Motor neuron (in vitro differentiated cells): ENCODE measurements at regions not wholly inside any gene's neighbourhood (a gene's known extent, or its start where the extent isn't known, plus 50 kb on each side); places are given as distances from the start of the nearest gene placed in this dataset.

Source experiments
- ATAC-seq, 8 experiments: fragments of 200-7000 bp; cut with Tn5 transposase; replicated peaks in 6 of 8; 2 replicates each; pipeline ENCODE4 v1.8.0; 2021; ENCODE audit warnings: mild to moderate bottlenecking in 8 of 8, moderate library complexity in 8 of 8
- H3K27ac ChIP-seq, 2 donors: fragments of 250-450 bp; sonication (Bioruptor Pico); 2 replicates each; pipeline ENCODE4 v1.9.0; 2021; ENCODE audit warnings: antibody characterized with exemption in 2 of 2, mild to moderate bottlenecking in 2 of 2, moderate library complexity in 1 of 2
- H3K4me1 ChIP-seq, 2 donors: fragments of 250-450 bp; sonication (Bioruptor Pico); replicated peaks in 1 of 2; 2 replicates each; pipeline ENCODE4 v1.6.1; 2021; ENCODE audit warnings: antibody characterized with exemption in 2 of 2, mild to moderate bottlenecking in 2 of 2, moderate library complexity in 1 of 2
- H3K4me3 ChIP-seq, 5 donors: fragments of 250-450 bp; sonication (Bioruptor Pico); 2 replicates each; pipeline ENCODE4 v1.9.0; 2021; ENCODE audit warnings: antibody characterized with exemption in 5 of 5, mild to moderate bottlenecking in 5 of 5, moderate library complexity in 4 of 5
- WGBS, 10 experiments: fragments of 450-650 bp; shearing (Covaris generic); methylation state at CpG; one replicate each; pipeline ENCODE4 v1.0.0; 2022; 5-methylcytosine and 5-hydroxymethylcytosine counted together
- in situ Hi-C, 9 experiments: fragments of 400-800 bp; cut with MboI; loops; one replicate each; pipeline ENCODE4 v1.15.0; 2021; ENCODE audit warnings: low sequenced_read_pairs in 9 of 9, low pct_unique_long_range_greater_than_20kb in 2 of 9; ENCODE audit not compliant: unreplicated experiment in 9 of 9

DNA sequence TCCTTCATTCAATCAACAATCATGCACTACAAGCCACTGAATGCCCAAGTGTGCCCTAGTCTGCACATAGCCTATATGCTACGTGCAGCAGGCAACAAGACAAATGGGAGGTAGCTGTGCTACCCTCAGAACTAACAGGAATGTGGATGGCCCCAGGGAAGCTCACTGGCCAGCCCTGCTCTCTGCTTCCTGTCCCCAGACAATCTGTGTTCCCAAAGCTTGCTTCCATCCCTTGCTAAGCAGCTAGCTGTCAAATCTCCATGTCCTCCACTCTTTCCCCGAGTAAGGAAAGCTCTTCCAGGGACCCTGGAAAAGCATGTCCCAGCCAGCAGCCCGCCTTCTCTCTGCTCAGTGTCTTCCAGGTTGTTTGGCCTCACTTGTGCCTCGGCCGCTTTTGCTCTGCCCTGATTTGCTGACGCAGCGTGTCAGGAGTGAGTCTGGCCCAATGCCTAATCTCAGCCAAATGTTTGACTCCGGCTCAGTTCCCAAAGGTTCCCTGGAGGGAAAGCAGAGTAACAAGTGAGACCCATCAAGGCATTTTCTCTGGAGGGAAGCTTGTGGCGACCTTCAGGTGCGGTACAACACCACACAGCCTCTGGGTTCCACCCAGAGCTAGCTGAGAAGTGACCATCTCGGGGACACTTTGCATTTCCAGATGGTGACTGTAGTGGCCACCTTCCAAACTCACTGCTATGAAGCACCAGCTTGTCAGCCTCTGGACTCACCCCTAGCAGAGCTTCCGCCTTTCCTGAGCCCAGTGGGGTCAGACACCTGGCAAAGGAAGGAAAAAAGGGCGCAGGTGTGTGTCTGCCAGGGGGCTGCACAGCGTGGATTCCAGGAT lies 243.4 kb downstream of the RHOU start:
- Histone ChIP-seq H3K4me1 (peaks cover 16 to 40% of the 10 kb centered on the region in 2 donors), H3K4me3 (no peak overlapping the region), H3K27ac (no peak overlapping the region)
- 11 to 93% (median 73%) methylated on average over 2 to 10 of the region's 14 CpGs; no CpG with 5 or more reads in 3 of the 10 experiments for WGBS, 10 experiments
- peak in 4 of 8 experiments; percentile 47 to 84 (median 66) for ATAC-seq
- in situ Hi-C loops, result no loop called here

DNA sequence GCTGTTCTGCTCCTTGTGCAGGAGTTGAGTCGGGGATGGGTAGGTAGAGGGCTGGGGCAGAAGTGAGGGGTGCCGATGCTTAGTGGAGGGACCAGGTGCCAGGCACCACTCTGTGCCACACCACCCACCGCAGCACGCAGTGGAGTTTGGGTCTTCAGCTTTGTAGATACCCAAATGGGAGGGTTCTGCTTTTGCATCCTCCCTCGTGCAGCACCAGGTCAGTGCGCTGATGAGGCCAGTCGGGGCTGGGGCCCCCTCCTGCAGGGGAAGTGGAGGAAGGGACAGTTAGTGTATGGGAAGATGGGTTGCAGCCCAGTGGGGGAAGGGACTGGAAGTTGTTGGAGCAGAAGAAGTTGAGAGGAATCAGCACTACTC lies 244.0 kb downstream of the RHOU start:
- in situ Hi-C loops, result no loop called here
- no peak for ATAC-seq
- no peak overlapping the region for H3K27ac ChIP-seq
- peaks cover 11 to 36% of the 10 kb centered on the region in 2 donors for H3K4me1 ChIP-seq
- WGBS, 10 experiments, result 66 to 100% (median 72%) methylated on average over 1 to 5 of the region's 7 CpGs; no CpG with 5 or more reads in 7 of the 10 experiments
- no peak overlapping the region for H3K4me3 ChIP-seq

DNA sequence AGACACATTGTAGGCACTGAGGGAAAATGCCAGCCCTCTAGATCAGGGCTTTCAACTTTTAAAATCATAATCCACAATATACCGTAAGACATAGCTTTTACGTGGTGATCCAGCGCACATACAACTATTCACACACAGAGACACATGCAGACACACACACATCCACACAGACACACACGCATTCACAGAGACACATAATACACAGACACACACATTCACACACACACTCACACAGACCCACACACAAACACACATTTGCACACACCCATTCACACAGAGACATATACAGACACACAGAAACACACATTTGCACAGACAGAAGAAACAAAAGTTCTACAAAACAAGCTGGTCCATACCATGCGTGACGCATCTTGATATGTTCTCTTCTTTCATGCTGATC lies 244.5 kb downstream of the RHOU start:
- Histone ChIP-seq H3K4me1 (peaks cover 6 to 32% of the 10 kb centered on the region in 2 donors), H3K4me3 (no peak overlapping the region), H3K27ac (no peak overlapping the region)
- ATAC-seq, result no peak
- in situ Hi-C loops, result no loop called here
- WGBS, 10 experiments, result 93 to 100% (median 100%) methylated on average over 1 to 6 of the region's 6 CpGs; no CpG with 5 or more reads in 4 of the 10 experiments

DNA sequence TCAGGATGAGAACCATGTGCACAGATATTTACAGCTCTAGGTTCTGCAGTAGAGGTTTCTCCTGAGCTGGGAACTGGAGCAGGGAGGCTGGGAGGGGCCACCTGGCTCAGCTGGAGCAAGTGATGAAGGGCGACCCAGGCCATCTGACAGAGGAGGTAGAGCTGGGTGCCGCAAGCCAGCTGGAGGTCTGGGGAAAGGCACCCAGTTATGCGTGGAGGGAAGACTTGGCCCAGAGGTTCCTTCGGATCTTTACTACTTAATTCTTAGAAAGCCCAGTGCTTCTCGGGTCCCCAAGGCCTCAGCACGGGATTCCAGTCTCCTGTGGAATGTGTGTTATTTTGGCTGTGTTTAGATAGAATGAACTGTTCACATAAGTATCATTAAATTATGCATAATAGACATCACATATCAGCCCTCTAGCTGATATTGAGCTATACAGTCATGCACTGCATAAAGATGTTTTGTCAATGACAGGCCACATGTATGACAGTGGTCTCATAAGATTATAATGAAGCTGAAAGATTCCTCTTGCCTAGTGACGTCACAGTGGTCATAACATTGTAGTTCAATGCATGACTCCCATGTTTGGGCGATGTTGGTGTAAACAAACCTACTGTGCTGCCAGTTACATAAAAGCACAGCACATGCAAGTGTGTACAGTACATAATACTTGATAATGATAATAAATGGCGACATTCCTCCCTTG lies 245.1 kb downstream of the RHOU start:
- ATAC-seq, result peak in 5 of 8 experiments; percentile 43 to 73 (median 45)
- Histone ChIP-seq H3K27ac (no peak overlapping the region), H3K4me1 (peaks cover 6 to 32% of the 10 kb centered on the region in 2 donors), H3K4me3 (no peak overlapping the region)
- in situ Hi-C loops, result no loop called here
- 83 to 100% (median 89%) methylated on average over 1 to 8 of the region's 9 CpGs; no CpG with 5 or more reads in 3 of the 10 experiments for WGBS, 10 experiments

DNA sequence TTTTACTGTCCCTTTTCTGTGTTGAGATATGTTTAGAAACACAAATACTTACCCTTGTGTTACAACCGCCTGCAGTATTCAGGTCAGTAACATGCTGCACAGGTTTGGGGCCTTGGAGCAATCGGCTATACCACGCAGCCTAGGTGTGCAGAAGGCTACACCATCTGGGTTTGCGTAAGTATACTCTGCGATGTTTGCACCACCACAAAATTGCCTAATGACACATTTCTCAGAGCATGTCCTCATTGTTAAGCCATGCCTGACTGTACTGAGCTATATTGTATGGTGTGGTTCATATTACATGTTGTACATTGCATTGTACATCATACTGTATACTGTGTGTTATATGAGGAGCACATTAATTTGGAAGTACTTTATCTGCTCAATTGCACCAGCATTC lies 247.4 kb downstream of the RHOU start:
- in situ Hi-C loops, result no loop called here
- no peak overlapping the region for H3K27ac ChIP-seq
- no peak for ATAC-seq
- no peak overlapping the region for H3K4me3 ChIP-seq
- peaks cover 17 to 37% of the 10 kb centered on the region in 2 donors for H3K4me1 ChIP-seq
- WGBS, 10 experiments, result 82 to 100% (median 99%) methylated on average over 1 to 5 of the region's 5 CpGs; no CpG with 5 or more reads in 2 of the 10 experiments

DNA sequence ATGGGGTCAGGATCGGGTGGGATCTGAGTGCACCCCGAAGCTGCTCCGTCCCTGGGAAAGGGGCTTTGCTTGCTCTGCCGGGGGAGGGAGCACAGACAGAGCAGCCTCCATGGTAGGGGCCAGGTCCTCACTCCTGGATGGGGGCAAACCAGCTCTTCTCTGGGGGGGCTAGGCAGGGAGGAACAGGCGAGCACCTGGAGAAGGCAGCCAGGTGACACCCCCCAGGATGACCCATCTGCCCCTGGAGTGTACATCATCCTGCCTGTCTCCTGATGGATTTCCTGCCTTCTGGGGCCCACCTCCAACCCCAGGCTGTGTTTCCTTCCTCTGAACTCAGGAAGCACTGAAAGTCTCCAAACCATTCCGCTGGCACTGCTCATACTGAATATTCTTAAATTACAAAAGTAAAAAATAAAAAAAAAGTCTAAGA lies 248.0 kb downstream of the RHOU start:
- Histone ChIP-seq H3K27ac (no peak overlapping the region), H3K4me1 (peaks cover 23 to 43% of the 10 kb centered on the region in 2 donors), H3K4me3 (no peak overlapping the region)
- no peak for ATAC-seq
- 80 to 100% (median 94%) methylated on average over 1 to 3 of the region's 6 CpGs; no CpG with 5 or more reads in 5 of the 10 experiments for WGBS, 10 experiments
- in situ Hi-C loops, result no loop called here

DNA sequence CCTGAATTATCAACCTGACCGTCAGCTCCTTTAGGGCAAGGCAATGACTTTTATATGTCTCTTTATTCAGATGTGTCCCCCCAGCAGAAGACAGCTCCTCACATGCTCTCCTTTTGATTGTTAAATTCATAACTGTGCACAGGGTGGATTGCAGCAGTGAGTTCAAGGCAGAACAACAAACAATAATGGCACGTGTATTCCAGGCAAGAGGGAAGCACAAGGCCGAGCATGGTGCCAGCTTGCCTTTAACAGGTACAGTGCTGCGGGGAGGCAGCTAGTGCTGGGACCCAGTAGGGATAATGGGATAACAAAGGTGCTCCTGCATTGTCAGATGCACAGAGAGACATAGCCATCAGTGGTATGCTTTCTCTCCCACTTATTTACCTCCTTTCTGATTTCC lies 248.4 kb downstream of the RHOU start:
- Histone ChIP-seq H3K27ac (no peak overlapping the region), H3K4me1 (peaks cover 27 to 47% of the 10 kb centered on the region in 2 donors), H3K4me3 (no peak overlapping the region)
- in situ Hi-C loops, result no loop called here
- WGBS, 10 experiments, result 80 to 100% (median 95%) methylated on average over 1 to 4 of the region's 4 CpGs; no CpG with 5 or more reads in 2 of the 10 experiments
- no peak for ATAC-seq

DNA sequence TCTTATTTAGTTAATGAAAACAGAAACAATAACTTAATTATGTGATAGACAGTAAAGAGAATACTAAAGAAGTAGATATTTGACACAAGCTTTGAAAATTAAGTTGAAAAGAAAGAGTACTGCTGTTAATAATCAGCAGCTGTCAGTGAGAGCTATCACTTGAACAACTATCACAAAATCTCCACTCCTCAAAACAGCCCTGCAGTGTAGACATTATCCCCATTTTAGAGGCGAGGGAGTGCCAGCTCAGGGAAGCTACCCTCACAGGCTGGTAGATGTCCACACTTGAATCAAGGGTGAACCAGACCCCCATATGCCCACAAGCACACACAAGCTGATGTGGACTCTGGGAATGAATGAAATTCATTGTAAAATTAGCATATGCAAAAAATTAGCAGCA lies 248.8 kb downstream of the RHOU start:
- Histone ChIP-seq H3K4me3 (no peak overlapping the region), H3K4me1 (peaks cover 30 to 51% of the 10 kb centered on the region in 2 donors), H3K27ac (no peak overlapping the region)
- ATAC-seq, result peak in 1 of 8 experiments; percentile 53
- in situ Hi-C loops, result no loop called here
- 14 to 100% (median 100%) methylated on average over 1 of the region's 1 CpG; no CpG with 5 or more reads in 5 of the 10 experiments for WGBS, 10 experiments

DNA sequence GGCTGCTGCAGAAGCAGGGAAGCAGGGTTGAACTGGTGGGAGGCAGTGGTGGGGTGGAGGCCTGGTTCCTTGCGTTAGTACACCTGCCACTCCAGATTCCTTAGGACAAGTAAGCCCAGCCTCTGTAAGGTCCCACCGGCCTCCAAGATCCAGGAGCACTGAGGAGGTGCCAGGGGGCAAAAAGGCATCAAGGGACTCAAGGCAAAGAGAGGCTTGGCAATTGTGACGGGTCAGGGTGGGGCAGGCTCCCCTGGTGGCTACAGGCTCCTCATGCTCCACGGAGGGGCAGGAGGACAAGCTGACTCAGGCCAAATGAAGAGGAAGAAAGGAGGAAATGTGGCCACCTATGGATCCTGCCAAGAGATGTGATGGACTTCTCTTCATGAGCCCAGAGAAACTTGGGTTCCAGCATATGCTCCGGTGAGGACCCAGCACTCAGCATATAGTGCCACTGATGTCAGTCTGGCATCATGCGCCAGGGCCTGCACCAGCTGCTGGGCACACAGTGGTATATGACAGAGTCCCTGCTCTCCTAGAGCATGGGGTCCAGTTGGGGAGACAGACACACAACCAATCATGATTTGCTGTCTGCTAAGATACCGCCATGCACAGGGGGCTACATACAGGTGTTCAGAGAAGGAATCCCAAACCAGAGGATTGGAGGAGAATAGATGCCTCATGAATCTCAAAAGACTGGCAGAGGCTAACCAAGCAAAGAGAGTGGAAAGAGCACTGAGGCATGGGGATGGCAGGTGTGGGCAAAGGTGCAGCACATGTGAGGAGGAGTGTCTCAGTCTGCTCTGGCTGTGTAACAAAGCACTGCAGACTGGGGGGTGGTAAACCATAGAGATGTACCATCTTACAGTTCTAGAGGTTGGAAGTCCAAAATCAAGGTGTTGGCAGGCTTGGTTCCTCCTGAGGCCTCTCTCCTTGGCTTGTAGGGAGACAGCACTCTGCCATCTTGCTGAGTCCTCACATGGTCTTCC lies 249.7 kb downstream of the RHOU start:
- in situ Hi-C loops, result no loop called here

DNA sequence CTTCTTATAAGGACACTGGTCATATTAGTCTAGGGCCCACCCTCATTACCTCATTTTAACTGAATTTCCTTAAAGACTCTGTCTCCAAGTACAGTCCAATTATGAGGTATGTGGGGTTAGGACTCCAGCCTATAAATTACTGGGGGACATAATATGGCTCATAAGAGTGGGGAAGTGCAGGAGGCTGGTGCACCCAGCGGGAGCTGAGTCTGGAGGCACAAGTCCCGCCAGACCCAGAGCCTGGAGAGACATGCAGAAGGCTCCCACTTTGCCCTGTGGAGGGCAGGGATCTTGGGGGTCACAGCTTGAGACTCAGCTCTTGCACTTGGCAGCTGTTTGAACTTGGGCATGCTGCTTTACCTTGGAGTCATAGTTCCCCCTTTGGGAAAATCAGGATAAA lies 250.4 kb downstream of the RHOU start:
- no peak for ATAC-seq
- no peak overlapping the region for H3K27ac ChIP-seq
- WGBS, 10 experiments, result 80 to 100% (median 90%) methylated on average over 1 to 2 of the region's 2 CpGs; no CpG with 5 or more reads in 5 of the 10 experiments
- no peak overlapping the region for H3K4me3 ChIP-seq
- in situ Hi-C loops, result no loop called here
- peaks cover 27 to 44% of the 10 kb centered on the region in 2 donors for H3K4me1 ChIP-seq

More for the DNA sequence above, 249.7 kb downstream of the RHOU start:
- no peak overlapping the region for H3K4me3 ChIP-seq
- 40 to 100% (median 81%) methylated on average over 1 to 6 of the region's 7 CpGs; no CpG with 5 or more reads in 1 of the 10 experiments for WGBS, 10 experiments
- ATAC-seq, result peak in 1 of 8 experiments; percentile 29
- H3K27ac ChIP-seq, result no peak overlapping the region
- H3K4me1 ChIP-seq, result peaks cover 28 to 51% of the 10 kb centered on the region in 2 donors

DNA sequence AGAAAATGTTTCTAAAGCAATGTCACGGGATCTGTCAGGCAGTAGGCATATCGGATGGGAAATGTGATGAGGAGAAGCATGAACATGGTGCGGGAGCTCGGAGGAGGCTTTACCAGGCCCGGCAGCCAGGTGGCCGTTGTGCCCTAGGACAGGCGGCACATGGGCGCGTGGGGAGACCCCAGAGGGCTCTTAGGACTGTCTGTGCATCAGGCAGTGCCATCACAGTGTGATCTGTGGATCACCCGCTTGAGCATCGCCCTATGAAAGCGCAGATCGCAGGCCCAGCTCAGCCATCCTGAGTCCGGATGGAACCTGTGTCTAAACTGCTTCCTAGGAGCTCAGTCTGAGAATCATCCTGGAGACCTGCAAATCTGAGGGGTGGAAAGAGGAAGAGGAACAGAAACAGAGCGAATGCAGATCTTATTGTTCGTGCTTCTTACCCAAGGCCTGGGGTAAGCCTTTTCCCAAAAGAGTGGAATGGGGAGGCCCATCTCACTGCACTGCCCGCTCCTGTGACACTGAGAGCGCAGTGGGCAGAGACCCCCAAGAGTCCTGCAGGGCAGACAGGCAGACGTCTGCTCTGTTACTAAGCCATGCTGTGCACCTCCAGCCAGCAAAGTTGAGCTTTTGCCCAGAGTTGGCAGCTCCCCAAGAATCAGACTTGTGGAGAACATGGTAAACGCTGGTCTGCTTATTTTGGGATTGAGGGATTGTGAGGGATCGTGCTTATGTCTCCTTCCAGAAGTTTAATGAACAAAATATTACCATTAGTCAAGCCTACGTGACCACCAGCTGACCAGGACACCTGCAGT lies 251.0 kb downstream of the RHOU start:
- 58 to 100% (median 91%) methylated on average over 1 to 20 of the region's 22 CpGs; no CpG with 5 or more reads in 3 of the 10 experiments for whole genome bisulfite sequencing, 10 experiments
- peak overlapping the region in 1 of 2 donors; percentile 3 for H3K27ac ChIP-seq
- in situ Hi-C loops, result no loop called here
- no peak for ATAC-seq
- H3K4me1 ChIP-seq, result peaks cover 27 to 42% of the 10 kb centered on the region in 2 donors
- H3K4me3 ChIP-seq, result no peak overlapping the region
